Skeletal muscle cell (primary cell): ENCODE measurements at regions not wholly inside any gene's neighbourhood (a gene's known extent, or its start where the extent isn't known, plus 50 kb on each side); places are given as distances from the start of the nearest gene placed in this dataset.
"Not testable (repeated sequence)": the region's sequence is repeated elsewhere in the genome, so short reads cannot be mapped to it uniquely, and the experiment has no call there.

Experiments
- DNase-seq: peaks from one replicate; pipeline ENCODE4 v3.0.0-alpha.2; 2010; ENCODE audit warnings: low read depth
- H3K4me3 ChIP-seq: 2 replicates; pipeline ENCODE4 v1.5.1; 2011; ENCODE audit warnings: low read depth, mild to moderate bottlenecking, control low read depth, low read length, moderate library complexity

GRCh38 chr20:40307997-40308396 lies 381.0 kb downstream of the MAFB start:
- H3K4me3 ChIP-seq, result no peak overlapping the region
- DNase-seq, result no peak

GRCh38 chr20:40307268-40307667 lies 381.8 kb downstream of the MAFB start:
- H3K4me3 ChIP-seq, result no peak overlapping the region

GRCh38 chr20:40305303-40305702 lies 383.7 kb downstream of the MAFB start:
- DNase-seq, result no peak
- H3K4me3 ChIP-seq, result no peak overlapping the region

More at GRCh38 chr20:40307268-40307667, 381.8 kb downstream of the MAFB start:
- DNase-seq, result no peak

- no peak overlapping the region for H3K4me3 ChIP-seq
Measured at GRCh38 chr20:40304119-40304613, 384.9 kb downstream of the MAFB start.

GRCh38 chr20:40294747-40295146 lies 394.3 kb downstream of the MAFB start:
- DNase-seq, result no peak
- no peak overlapping the region for H3K4me3 ChIP-seq

More at GRCh38 chr20:40304119-40304613, 384.9 kb downstream of the MAFB start:
- no peak for DNase-seq

- no peak overlapping the region for H3K4me3 ChIP-seq
- DNase-seq, result no peak
Measured at GRCh38 chr20:40294175-40294574, 394.9 kb downstream of the MAFB start.

- no peak for DNase-seq
- H3K4me3 ChIP-seq, result no peak overlapping the region
Measured at GRCh38 chr20:40293740-40294139, 395.3 kb downstream of the MAFB start.

- no peak for DNase-seq
- no peak overlapping the region for H3K4me3 ChIP-seq
Measured at GRCh38 chr20:40291493-40292135, 397.4 kb downstream of the MAFB start.

GRCh38 chr20:40287683-40288082 lies 401.4 kb downstream of the MAFB start:
- DNase-seq, result no peak
- H3K4me3 ChIP-seq, result no peak overlapping the region

- H3K4me3 ChIP-seq, result no peak overlapping the region
- DNase-seq, result no peak
Measured at GRCh38 chr20:40286975-40287531, 402.0 kb downstream of the MAFB start.

- DNase-seq, result no peak
- H3K4me3 ChIP-seq, result no peak overlapping the region
Measured at GRCh38 chr20:40284611-40285010, 404.4 kb downstream of the MAFB start.

- DNase-seq, result no peak
- no peak overlapping the region for H3K4me3 ChIP-seq
Measured at GRCh38 chr20:40283689-40284088, 405.3 kb downstream of the MAFB start.

GRCh38 chr20:40282941-40283340 lies 406.1 kb downstream of the MAFB start:
- H3K4me3 ChIP-seq, result no peak overlapping the region
- DNase-seq, result no peak

GRCh38 chr20:40282541-40282940 lies 406.5 kb downstream of the MAFB start:
- no peak overlapping the region for H3K4me3 ChIP-seq
- no peak for DNase-seq

GRCh38 chr20:40280616-40281015 lies 408.4 kb downstream of the MAFB start:
- DNase-seq, result no peak
- H3K4me3 ChIP-seq, result no peak overlapping the region

GRCh38 chr20:40279390-40279789 lies 409.6 kb downstream of the MAFB start:
- H3K4me3 ChIP-seq, result no peak overlapping the region
- DNase-seq, result peak; percentile 36

GRCh38 chr20:40278673-40279072 lies 410.4 kb downstream of the MAFB start:
- DNase-seq, result no peak
- H3K4me3 ChIP-seq, result no peak overlapping the region

GRCh38 chr20:40276301-40276700 lies 412.7 kb downstream of the MAFB start:
- no peak overlapping the region for H3K4me3 ChIP-seq
- DNase-seq, result no peak

- DNase-seq, result no peak
Measured at GRCh38 chr20:40275738-40276137, 413.3 kb downstream of the MAFB start.

GRCh38 chr20:40274912-40275533 lies 414.0 kb downstream of the MAFB start:
- DNase-seq, result no peak
- H3K4me3 ChIP-seq, result no peak overlapping the region

More at GRCh38 chr20:40275738-40276137, 413.3 kb downstream of the MAFB start:
- no peak overlapping the region for H3K4me3 ChIP-seq

- not testable (repeated sequence) for H3K4me3 ChIP-seq, DNase-seq
Measured at GRCh38 chr20:40269274-40269673, 419.8 kb downstream of the MAFB start.
